GM12878 (cell line): ENCODE measurements at regions not wholly inside any gene's neighbourhood (a gene's known extent, or its start where the extent isn't known, plus 50 kb on each side); places are given as distances from the start of the nearest gene placed in this dataset.

Experiments
- ATAC-seq: fragments of 200-7000 bp; cut with Tn5 transposase; 3 replicates; pipeline ENCODE4 v1.9.1; 2020; ENCODE audit warnings: mild to moderate bottlenecking, moderate library complexity
- BruUV-seq: library from RNA; stranded (reverse); fragments of 400-500 nt; replicated peaks from 2 replicates; lab custom pipeline; 2021; lab: Mats Ljungman, UMichigan
- CTCF ChIA-PET: fragments of 300-600 bp; sonication (Branson Sonifier 250); formaldehyde crosslinking; extraction: SDS; loops from one replicate; lab custom pipeline; 2021; ENCODE audit warnings: inconsistent platforms; lab: Yijun Ruan, JAX
- POLR2A ChIA-PET: fragments of 350-600 bp; formaldehyde crosslinking; extraction: SDS; loops from one replicate; lab custom pipeline; 2021; ENCODE audit warnings: inconsistent platforms; lab: Charles Lee
- RAD21 ChIA-PET: fragments of 300-600 bp; sonication (Branson Sonifier 250); formaldehyde crosslinking; loops from one replicate; lab custom pipeline; 2023; ENCODE audit warnings: antibody characterized with exemption; ENCODE audit not compliant: unreplicated experiment; lab: Charles Lee
- SMC1A ChIA-PET: fragments of 300-600 bp; sonication (Branson Sonifier 250); formaldehyde crosslinking; loops from one replicate; lab custom pipeline; 2023; ENCODE audit not compliant: unreplicated experiment, uncharacterized antibody; lab: Charles Lee
- DNase-seq: peaks from one replicate; pipeline ENCODE4 v3.0.0-alpha.2; 2011; ENCODE audit warnings: low read depth, low spot score
- FAIRE-seq: peaks from 3 replicates; lab custom pipeline; 2011; peaks lifted over from hg19 to GRCh38; lab: Jason Lieb, UNC
- H2AFZ ChIP-seq: 2 replicates; pipeline ENCODE4 v1.6.0; 2011; ENCODE audit warnings: low read depth, low read length, control low read depth; ENCODE audit not compliant: control insufficient read depth
- H3K27ac ChIP-seq: 2 replicates; pipeline ENCODE4 v1.5.1; 2011; ENCODE audit warnings: control low read depth; ENCODE audit not compliant: control insufficient read depth, insufficient read depth
- H3K27me3 ChIP-seq, 2 experiments: replicated peaks in 1 of 2; 2 replicates each; pipeline versions ENCODE4 v1.6.0 to v1.6.1; 2011; ENCODE audit warnings: low read length in 1 of 2; ENCODE audit not compliant: control insufficient read depth in 2 of 2, insufficient read depth in 2 of 2
- H3K36me3 ChIP-seq, 2 experiments: 2 replicates each; pipeline ENCODE4 v1.5.1; 2011; ENCODE audit warnings: low read length in 1 of 2; ENCODE audit not compliant: control insufficient read depth in 2 of 2, insufficient read depth in 2 of 2
- H3K4me1 ChIP-seq: 2 replicates; pipeline ENCODE4 v1.6.1; 2011; ENCODE audit warnings: mild to moderate bottlenecking, low read length, moderate library complexity, mixed read lengths; ENCODE audit not compliant: control insufficient read depth, insufficient read depth
- H3K4me2 ChIP-seq: 2 replicates; pipeline ENCODE4 v1.6.0; 2011; ENCODE audit warnings: control low read depth; ENCODE audit not compliant: control insufficient read depth, insufficient read depth
- H3K4me3 ChIP-seq: fragments of 200-600 bp; sonication (generic); 2 replicates; pipeline ENCODE4 v1.5.1; 2016
- H3K79me2 ChIP-seq: 2 replicates; pipeline ENCODE4 v1.6.0; 2011; ENCODE audit warnings: low read length; ENCODE audit not compliant: control insufficient read depth, insufficient read depth
- H3K9ac ChIP-seq: 2 replicates; pipeline ENCODE4 v1.8.0; 2011; ENCODE audit warnings: low read length, control low read depth, mixed read lengths; ENCODE audit not compliant: control insufficient read depth, insufficient read depth
- H3K9me3 ChIP-seq: replicated peaks from 3 replicates; pipeline ENCODE4 v1.5.1; 2011; ENCODE audit warnings: mild to moderate bottlenecking, low read length; ENCODE audit not compliant: control insufficient read depth, insufficient read depth
- H4K20me1 ChIP-seq: 2 replicates; pipeline ENCODE4 v1.6.0; 2011; ENCODE audit not compliant: control insufficient read depth, insufficient read depth
- ASH2L ChIP-seq: fragments of 300-600, 200-600 bp; sonication (generic); IDR thresholded peaks from 2 replicates; pipeline ENCODE4 v1.6.1; 2017; ENCODE audit warnings: low read depth, mild to moderate bottlenecking, borderline replicate concordance
- ATF7 ChIP-seq: fragments of 450-650 bp; IDR thresholded peaks from 2 replicates; pipeline ENCODE4 v1.6.1; 2016; ENCODE audit warnings: low read depth, mild to moderate bottlenecking
- BACH1 ChIP-seq: fragments of 450-650 bp; IDR thresholded peaks from 2 replicates; pipeline ENCODE4 v1.6.1; 2017; ENCODE audit warnings: mild to moderate bottlenecking, borderline replicate concordance
- BRCA1 ChIP-seq: IDR thresholded peaks from 2 replicates; pipeline ENCODE4 v1.6.1; 2011; ENCODE audit warnings: low read depth, low read length, improper control_type of control experiment
- CEBPB ChIP-seq, 2 experiments: fragments of 150-350 bp in 1 of 2; IDR thresholded peaks; 2 replicates each; pipeline ENCODE4 v1.6.1; 2012 to 2014; ENCODE audit warnings: low read depth in 2 of 2, low read length in 2 of 2, borderline replicate concordance in 1 of 2, inconsistent platforms in 1 of 2
- CHD4 ChIP-seq: fragments of 200-600 bp; sonication (generic); IDR thresholded peaks from 2 replicates; pipeline ENCODE4 v1.6.1; 2016; ENCODE audit warnings: mild to moderate bottlenecking
- FOXM1 ChIP-seq: IDR thresholded peaks from 2 replicates; pipeline ENCODE4 v1.6.1; 2012; ENCODE audit warnings: low read depth, mild to moderate bottlenecking, inconsistent platforms, low read length, moderate library complexity
- HCFC1 ChIP-seq: fragments of 150-350 bp; IDR thresholded peaks from 2 replicates; pipeline ENCODE4 v1.6.1; 2014; ENCODE audit warnings: low read length
- KAT2A ChIP-seq: conservative IDR thresholded peaks from 2 replicates; pipeline ENCODE4 v1.6.1; 2011; ENCODE audit warnings: low read depth, low read length; ENCODE audit not compliant: control insufficient read depth
- KLF5 ChIP-seq: fragments of 450-650 bp; IDR thresholded peaks from 2 replicates; pipeline ENCODE4 v1.6.1; 2014; ENCODE audit warnings: mild to moderate bottlenecking; ENCODE audit not compliant: partially characterized antibody
- RAD21 ChIP-seq: IDR thresholded peaks from 2 replicates; pipeline ENCODE4 v1.6.1; 2011; ENCODE audit warnings: mild to moderate bottlenecking, low read depth, low read length, moderate library complexity; ENCODE audit not compliant: insufficient read depth
- RAD51 ChIP-seq: fragments of 450-650 bp; IDR thresholded peaks from 2 replicates; pipeline ENCODE4 v1.6.1; 2016; ENCODE audit warnings: moderate library complexity, mild to moderate bottlenecking, inconsistent platforms
- RB1 ChIP-seq: fragments of 450-650 bp; formaldehyde crosslinking; IDR thresholded peaks from 2 replicates; pipeline ENCODE4 v1.6.1; 2017; ENCODE audit warnings: mild to moderate bottlenecking, borderline replicate concordance
- RUNX3 ChIP-seq: IDR thresholded peaks from 2 replicates; pipeline ENCODE4 v1.6.1; 2012; ENCODE audit warnings: low read length, inconsistent platforms
- SMARCA5 ChIP-seq: fragments of 450-650 bp; IDR thresholded peaks from 2 replicates; pipeline ENCODE4 v1.6.1; 2017; ENCODE audit warnings: mild to moderate bottlenecking
- SMC3 ChIP-seq: IDR thresholded peaks from 2 replicates; pipeline ENCODE4 v1.6.1; 2011; ENCODE audit warnings: low read length, improper control_type of control experiment, borderline replicate concordance
- TAF1 ChIP-seq: IDR thresholded peaks from 2 replicates; pipeline ENCODE4 v1.6.1; 2011; ENCODE audit warnings: mild to moderate bottlenecking, low read depth, low read length, borderline replicate concordance
- TCF3 ChIP-seq: IDR thresholded peaks from 2 replicates; pipeline ENCODE4 v1.6.1; 2012; ENCODE audit warnings: low read depth, mild to moderate bottlenecking, low read length, borderline replicate concordance; ENCODE audit not compliant: insufficient read depth
- ZNF622 ChIP-seq: fragments of 450-650 bp; IDR thresholded peaks from 2 replicates; pipeline ENCODE4 v1.6.1; 2017; ENCODE audit warnings: mild to moderate bottlenecking, inconsistent platforms
- WGBS: methylation state at CpG from one replicate; pipeline ENCODE4 v1.1.6; 2016; ENCODE audit warnings: low lambda C conversion rate; ENCODE audit not compliant: insufficient replicate concordance, insufficient coverage; ENCODE audit errors: missing lambda C conversion rate; 5-methylcytosine and 5-hydroxymethylcytosine counted together
- in situ Hi-C: fragments of 300-500 bp; cut with MboI; formaldehyde crosslinking; loops from 9 replicates; pipeline ENCODE4 v1.14.3; 2018; ENCODE audit warnings: mixed read lengths
- intact Hi-C: fragments of 100-400 bp; cut with micrococcal nuclease; formaldehyde crosslinking; loops from one replicate; pipeline ENCODE4 v1.14.2; 2022; ENCODE audit not compliant: unreplicated experiment

- TF ChIP-seq SMC3 (no peak), RAD51 (no peak), RUNX3 (no peak)
Observed at GRCh38 chr6:8670792-8671191, 235.4 kb upstream of the SLC35B3 start (continued).

GRCh38 chr6:8664700-8665099 lies 229.4 kb upstream of the SLC35B3 start:
- FAIRE-seq (no peak), ATAC-seq (no peak), DNase-seq (no peak)
- H3K27ac ChIP-seq = no peak overlapping the region
- no peaks in the 10 kb centered on the region for H3K27me3 ChIP-seq
- intact Hi-C loops = no loop called here
- ChIA-PET POLR2A (no interaction called here), RAD21 (no interaction called here), CTCF (no interaction called here), SMC1A (no interaction called here)
- no peaks in the 10 kb centered on the region for H3K4me1 ChIP-seq
- H2AFZ ChIP-seq = no peak overlapping the region
- in situ Hi-C loops = no loop called here
- H3K9me3 ChIP-seq = no peaks in the 10 kb centered on the region
- no TSS peak for BruUV-seq
- TF ChIP-seq BACH1 = no peak
- H4K20me1 ChIP-seq = no peaks in the 10 kb centered on the region
- H3K79me2 ChIP-seq = no peaks in the 10 kb centered on the region
- 58% methylated on average over 3 of the region's 3 CpGs for WGBS
- H3K36me3 ChIP-seq = no peaks in the 10 kb centered on the region
- H3K4me3 ChIP-seq = no peak overlapping the region
- H3K9ac ChIP-seq = no peak overlapping the region
- no peak overlapping the region for H3K4me2 ChIP-seq

DNA sequence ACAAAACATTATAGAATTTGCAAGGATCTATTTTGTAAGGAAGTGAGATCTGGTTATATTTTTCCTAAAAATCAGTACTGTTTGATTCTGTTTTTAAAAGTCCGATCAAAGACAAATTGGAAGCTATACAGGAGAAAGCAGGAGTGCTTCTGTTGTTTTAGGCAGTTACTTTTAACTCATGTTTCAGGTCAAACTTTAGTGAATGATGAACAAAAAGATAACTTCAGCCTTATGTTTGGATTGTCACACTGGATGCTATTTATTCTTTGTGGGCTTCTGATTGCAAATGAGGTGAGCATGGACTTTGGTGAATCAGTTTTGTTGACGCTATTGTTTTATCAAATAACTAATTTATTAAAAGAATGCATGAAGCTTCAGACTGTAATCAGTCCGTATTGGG lies 228.7 kb upstream of the SLC35B3 start:
- intact Hi-C loops (no loop called here), in situ Hi-C loops (no loop called here)
- Histone ChIP-seq H3K4me2 (no peak overlapping the region), H3K27me3 (no peaks in the 10 kb centered on the region), H3K4me1 (no peaks in the 10 kb centered on the region), H3K9ac (no peak overlapping the region), H3K36me3 (no peaks in the 10 kb centered on the region), H3K9me3 (no peaks in the 10 kb centered on the region), H4K20me1 (no peaks in the 10 kb centered on the region), H3K4me3 (no peak overlapping the region), H2AFZ (no peak overlapping the region), H3K79me2 (no peaks in the 10 kb centered on the region), H3K27ac (no peak overlapping the region)
- no peak for DNase-seq
- RAD21 ChIA-PET = no interaction called here
- no TSS peak for BruUV-seq
- ATAC-seq = no peak
- CTCF ChIA-PET = no interaction called here
- POLR2A ChIA-PET = no interaction called here
- SMC1A ChIA-PET = no interaction called here
- FAIRE-seq = no peak
- 10% methylated on average over 3 of the region's 3 CpGs for WGBS
- TF ChIP-seq ATF7 = no peak
- no peak for TF ChIP-seq TCF3
- TF ChIP-seq TAF1 = no peak
- TF ChIP-seq RB1 = no peak
- no peak for TF ChIP-seq CEBPB (IDR thresholded peaks at IDR 0.05; ENCODE audit: borderline replicate concordance in 1 of 2, low read depth in 2 of 2, low read length in 2 of 2)
- no peak for TF ChIP-seq ZNF622
- TF ChIP-seq HCFC1 = no peak
- TF ChIP-seq ASH2L = no peak
- no peak for TF ChIP-seq RAD21
- no peak for TF ChIP-seq KAT2A
- TF ChIP-seq CHD4 = no peak
- TF ChIP-seq BRCA1 = no peak
- TF ChIP-seq FOXM1 = no peak
- no peak for TF ChIP-seq KLF5
- no peak for TF ChIP-seq SMARCA5
